HG03280 (cell line): ENCODE measurements at regions not wholly inside any gene's neighbourhood (a gene's known extent, or its start where the extent isn't known, plus 50 kb on each side); places are given as distances from the start of the nearest gene placed in this dataset.

Source experiments
- ATAC-seq: cut with Tn5 transposase; IDR thresholded peaks from one replicate; pipeline ENCODE4 v1.9.1; 2021; ENCODE audit warnings: mild to moderate bottlenecking, moderate library complexity; ENCODE audit not compliant: unreplicated experiment

DNA sequence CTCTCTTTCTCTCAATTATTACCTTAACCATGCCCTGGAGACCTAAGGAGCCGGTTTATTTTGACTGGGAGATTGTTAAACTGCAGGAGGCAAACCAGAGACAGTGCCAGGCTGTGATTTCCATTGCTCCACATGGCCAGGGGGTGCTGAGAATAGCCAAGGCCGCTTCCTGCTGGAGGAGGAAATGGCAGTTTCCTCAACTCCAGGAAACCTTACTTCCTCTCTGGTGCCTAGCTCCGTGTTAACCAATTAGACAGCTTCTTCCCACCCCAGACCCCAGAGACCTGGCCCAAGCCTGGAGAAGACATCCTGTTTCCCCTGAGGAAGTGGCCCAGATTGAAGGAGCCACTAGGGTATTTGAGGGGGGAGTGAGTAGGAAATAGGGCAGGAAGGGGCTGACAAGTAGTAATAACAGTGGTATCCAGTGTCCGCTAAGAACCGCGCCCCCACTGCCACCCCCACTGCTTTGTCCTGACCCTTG, 161.2 kb downstream of the PLPP3 start:
- ATAC-seq, result no peak

DNA sequence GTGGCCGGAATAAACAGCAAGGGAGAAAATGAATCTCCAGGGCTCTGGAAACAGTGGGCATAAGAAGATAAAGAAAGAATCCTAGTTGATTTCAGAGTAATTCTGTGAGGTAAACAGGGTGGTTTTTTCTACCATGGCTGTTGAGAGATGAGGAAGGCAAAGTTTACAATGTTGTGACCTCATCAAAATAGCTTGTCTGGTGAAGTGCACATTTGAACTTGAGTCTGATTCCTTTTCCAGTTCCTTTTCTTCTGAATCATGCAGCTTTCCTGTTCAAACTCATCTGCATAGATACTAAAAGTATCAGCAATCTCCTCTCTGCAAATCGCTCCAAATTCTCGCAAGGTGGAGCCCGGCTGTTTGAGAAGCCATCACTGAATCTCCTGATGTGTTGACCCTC, 161.7 kb downstream of the PLPP3 start:
- ATAC-seq, result no peak

DNA sequence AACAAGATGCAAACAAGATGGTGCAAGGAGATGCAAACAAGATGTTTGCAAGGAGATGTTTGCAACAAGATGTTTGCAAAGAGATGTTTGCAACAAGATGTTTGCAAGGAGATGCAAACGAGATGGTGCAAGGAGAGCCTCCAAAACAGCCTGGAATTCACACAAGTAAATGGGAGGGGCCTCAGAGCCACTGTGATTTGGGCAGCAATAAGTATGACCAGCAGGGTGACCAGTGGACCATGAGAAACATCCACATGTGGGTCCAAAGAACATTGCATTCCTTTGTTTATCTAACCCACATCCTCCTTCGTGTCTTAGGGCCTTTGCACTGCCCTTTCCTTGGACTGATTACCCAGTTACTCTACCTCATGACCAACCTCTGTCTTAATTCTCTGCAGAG, 162.9 kb downstream of the PLPP3 start:
- ATAC-seq, result no peak

DNA sequence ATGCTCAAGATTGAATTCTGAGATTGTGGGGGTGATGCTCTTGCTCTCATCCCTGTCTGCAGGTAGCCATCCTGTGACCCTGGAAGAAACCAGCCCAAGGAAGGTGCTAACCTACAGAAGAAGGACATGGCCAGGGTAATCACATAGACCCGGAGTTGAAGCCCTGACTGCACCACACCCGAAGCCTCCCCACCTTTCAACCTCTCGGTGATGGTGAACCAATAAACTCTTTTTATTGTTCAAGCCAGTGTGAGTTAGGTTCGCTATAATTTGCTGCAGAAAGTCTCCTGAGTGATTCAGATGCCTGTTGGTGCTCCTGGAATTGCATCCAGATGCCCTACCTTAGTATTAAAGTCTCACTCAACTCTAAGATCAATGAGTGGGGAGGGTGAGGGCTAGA, 163.6 kb downstream of the PLPP3 start:
- ATAC-seq, result no peak

DNA sequence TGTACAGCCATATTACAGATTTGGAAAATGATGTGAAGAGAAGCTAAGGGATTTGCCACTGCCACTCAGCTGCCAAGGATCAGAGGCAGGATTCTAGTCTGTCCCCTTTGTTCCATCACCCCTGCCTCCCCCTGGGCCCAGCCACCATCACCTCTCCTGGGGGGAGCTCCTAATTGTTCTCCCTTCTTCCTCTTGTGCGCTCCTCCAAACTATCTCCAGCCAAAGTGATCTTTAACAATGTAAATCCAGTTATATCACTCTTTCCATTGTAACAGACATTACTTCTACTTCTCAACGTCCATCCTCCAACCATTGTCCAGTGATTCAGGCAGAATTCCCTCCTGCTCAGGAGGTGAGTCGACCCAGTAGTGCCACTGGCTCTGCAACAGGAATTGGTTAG, 164.1 kb downstream of the PLPP3 start:
- ATAC-seq, result no peak

DNA sequence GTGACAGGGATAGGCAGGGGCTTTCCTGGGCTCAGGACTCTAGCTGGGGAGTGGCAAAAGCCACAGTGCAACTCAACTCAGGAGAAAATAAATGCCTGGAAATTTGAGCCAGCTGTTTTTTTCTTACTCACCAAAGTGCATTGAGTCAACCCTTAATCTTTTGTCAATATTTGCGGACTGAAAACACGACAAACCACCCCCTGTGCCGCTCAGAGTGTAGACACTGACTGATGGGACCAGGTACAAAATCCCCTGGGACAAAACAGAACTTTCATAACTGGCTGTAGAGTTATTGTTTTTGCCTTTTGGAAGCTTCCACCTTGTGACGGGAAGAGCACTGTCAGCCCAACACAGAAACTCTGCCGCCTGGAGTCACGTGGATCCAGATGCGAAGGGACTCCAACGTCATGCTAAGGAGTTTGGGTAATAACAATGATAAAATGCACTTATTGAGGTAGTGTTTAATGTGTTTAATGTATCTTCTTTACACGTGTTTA, 164.6 kb downstream of the PLPP3 start:
- ATAC-seq, result no peak

DNA sequence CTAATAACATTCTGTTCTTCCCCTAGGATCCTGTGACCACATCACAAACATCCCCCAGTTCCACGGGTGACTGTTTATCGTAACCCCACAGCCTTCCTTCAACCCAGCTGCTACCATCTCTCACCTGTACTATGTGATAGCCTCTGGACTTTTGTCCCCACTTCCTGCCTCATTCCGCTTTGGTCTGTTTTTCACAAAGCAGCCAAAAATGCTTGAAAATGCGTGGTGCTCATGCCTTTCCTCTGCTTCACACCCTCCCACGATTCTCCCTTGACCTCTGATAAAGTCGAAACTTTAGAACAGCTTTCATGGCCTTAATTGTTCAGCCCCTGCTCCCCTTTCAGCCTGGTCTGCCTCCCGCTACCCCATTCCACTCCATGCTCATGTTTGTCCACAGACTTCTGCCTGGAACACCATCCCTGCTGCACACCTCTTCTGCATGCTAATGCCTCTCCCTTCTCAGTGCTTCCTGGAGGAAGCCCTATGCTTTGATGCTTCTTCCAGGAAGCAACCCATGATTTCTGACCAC, 165.6 kb downstream of the PLPP3 start:
- no peak for ATAC-seq

DNA sequence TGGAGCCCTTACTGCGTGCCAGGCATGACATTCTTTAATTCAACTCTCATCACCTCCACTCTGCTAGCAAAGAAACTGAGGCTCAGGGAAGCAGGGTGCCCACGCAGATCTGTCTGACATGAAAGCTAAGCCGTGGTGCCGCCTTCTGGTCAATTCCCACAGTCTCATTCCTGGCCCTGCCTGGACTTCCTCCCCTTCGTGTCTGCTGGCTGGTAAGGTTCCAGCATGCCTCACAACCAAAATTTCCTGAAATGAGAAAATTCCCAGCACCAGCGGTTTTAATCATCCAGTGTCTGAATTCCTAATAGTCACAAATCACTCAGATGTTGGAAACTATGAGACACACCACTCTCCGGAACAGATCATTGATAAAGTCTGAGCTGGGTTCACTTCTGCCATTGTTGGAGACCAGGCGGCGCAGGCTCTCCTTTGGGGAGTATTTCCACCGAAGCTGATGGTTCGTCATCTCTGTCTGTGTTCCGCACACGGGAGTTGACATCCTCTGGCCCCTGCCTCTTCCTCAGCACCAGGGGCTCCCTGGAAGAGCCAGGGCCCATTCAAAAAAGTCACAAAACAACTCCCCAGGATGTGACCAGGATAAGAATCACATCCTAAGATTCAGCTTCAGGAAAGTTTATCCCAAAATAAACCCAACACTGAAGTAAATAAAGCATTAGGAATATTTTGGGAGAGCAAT, 167.7 kb downstream of the PLPP3 start:
- ATAC-seq, result no peak

DNA sequence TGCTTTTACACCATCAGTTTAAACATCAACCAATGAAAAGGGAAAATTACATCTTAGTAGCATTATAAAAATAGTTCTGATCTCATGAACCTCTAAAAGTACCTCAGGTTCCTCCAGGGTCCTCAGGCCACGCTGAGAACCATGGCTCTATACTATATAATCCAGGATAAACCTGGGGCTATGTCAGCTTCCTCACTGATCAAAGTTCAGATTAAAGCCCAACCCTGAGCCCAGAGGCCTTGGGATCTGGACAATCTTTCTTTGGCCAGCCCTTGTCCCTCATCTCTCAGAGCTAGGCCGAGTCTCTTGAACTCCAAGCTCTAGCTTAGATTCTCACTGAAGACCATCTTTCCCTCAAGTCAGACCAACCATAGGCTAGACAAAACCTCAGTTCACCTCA, 168.3 kb downstream of the PLPP3 start:
- no peak for ATAC-seq

DNA sequence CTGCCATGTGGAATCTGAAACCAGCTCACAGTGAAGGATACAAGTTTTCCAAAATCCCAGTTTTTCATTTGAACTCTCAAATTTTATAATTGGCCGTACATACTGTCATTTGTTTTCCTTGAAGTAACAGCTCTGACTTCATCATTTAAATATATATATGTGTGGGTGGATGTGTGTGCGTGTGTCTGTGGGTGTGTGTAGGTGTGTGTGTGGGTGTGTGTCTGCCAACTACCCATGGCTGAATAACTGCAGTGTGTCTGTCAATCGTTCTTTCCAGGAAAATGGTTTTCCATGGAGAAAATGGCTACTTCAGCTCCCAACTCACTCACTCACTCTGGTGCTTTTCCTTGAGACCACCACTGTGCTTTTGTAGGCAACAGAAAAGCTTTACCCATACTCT, 169.0 kb downstream of the PLPP3 start:
- ATAC-seq, result no peak

DNA sequence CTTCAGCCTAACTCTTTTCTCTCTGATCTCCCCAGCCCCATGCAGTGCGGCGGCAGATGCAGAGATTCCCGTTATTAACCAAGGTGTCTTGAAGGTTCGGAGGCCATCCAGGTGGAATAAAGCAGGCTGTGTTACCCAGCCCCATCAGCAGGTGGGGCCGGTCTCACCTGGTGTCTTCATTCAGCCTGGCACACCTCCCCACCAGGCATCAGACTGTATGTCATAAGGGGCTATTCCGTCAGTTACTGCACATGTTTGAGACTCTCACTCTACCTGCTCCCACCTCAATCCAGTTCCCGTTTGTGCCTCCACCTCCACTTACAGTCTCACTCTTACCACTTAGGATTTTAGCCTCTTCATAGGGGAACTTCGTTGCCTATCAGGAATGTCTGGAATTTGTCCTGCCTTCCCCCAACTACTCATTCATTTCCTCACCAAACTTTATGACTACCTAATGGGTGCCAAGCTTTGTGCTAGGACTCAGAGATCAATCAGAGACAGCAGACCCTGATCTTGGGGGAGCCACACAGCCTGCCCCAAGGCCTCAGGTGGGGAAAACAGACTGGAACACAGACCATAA, 170.2 kb downstream of the PLPP3 start:
- ATAC-seq, result no peak

DNA sequence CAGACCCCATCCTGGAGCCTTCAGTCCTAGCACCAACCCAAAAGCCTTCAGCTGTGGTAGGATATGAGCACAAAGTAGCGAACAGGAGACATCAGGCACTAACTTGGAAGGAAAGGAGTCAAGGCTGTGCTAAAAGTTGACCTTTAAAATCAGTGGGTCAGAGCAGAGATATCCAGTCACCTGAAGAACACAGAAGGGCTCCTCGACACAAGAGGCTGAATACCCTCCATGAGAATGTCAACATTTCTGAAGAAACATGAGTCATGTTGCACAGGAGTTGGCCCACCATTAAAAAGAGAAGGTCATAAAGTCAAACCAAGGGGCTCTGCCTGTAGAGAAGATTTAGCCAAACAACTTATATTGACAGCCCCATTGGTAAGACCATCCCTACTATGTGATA, 172.5 kb downstream of the PLPP3 start:
- ATAC-seq, result no peak

DNA sequence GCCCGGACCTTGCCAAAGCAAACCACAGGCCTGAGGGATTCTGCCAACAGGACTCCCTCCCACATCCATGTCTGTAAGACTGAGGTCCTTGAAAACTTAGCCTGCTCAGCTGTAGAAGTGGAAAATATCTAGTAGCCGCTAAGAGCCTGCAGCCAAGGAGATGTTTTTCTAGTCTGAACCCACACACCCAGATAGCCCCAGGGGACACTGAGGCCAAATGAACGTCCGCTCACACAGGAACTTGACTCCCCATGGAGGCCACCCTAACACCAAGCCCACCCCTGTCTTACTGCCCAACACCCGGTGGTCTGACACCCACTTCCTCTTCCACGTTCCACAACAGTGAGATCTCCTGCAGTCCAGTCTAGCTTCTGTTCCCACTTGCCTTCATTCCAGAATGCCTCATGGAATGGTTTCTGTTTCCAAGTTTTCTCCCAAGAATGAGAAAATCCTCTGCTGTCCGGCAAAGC, 174.8 kb downstream of the PLPP3 start:
- ATAC-seq, result no peak

DNA sequence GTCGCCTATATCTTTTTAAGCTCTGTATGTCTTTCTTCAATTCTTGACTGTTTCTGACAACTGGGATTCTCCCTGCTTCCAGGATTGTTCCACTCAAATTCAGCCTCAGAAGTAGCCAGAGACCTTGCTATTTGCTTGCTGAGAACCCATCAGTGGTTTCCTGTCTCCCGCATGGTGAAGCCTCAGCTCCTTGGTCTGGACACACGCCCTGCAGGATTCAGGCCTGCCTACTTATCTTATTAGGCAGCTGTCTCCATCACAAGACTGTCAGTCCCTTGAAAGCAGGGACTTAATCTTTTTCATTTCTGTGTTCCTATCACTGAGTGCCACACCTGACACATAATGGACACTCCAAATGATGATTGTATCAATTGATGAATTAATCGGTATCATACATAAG, 175.3 kb downstream of the PLPP3 start:
- no peak for ATAC-seq

DNA sequence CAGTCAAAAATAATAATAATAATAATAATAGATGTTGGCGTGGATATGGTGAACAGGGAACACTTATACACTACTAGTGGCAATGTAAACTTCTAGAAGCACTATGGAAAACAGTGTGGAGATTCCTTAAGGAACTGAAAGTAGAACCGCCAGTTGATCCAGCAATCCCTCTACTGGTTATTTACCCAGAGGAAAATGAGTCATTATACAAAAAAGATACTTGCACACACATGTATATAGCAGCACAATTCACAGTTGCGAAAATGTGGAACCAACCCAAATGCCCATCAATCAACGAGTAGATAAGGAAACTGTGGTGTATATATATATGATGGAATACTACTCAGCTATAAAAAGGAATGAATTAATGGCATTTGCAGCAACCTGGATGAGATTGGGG, 176.0 kb downstream of the PLPP3 start:
- ATAC-seq, result no peak

DNA sequence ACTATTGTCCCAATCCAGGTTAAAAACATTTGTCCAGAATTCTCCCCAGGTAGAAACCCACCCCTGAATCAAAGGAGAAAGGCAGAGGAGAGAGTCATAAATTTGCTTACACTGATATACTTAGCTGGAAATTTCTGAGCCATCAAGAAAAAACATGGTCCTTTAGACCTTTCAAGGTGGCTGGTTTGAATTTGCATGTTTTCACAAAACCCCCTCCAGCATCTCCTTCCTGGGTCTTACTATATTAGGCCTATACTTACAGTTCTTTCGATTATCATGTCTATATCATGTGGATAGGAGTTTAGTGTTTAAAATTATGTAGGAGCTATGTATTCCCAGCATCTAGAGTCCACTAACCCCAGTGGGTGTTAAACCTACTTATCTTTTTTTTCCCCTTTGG, 178.2 kb downstream of the PLPP3 start:
- ATAC-seq, result no peak

DNA sequence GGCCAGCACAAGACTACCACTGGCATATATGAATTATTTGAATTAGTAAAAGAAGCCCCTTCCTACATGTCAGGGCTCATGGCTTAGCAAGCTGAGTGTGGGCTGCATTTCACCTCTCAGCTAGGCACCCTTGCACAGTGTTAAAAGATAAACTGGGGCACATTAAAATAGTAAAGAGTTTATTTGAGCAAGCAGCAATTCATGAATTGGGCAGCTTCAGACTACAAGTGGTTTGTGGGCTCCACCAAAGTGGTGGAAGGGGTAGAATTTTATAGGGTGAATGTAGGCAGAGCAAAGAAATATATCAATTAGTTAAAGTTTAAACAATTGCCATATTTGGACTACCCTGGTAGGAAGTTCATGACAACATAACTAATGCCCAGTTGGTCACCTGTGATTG, 178.8 kb downstream of the PLPP3 start:
- ATAC-seq, result no peak

DNA sequence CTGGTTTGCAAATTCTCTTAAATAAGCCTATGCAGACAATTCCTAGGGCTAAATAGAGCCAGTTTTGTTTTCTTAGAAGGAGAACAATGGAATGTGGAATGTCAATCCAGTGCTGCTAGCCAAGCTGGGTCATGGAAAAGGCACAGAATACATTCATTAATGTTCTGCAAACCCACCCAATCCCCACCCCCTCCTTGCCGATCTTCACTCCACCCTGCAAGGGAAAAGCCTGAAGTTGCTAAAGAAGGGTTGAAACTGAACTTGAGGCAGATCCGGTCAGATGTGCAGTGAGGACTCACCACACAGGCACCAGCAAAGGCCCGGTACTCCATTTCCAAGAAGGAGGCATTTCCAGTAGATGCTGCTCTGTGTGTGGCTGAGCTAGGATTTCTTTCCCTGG, 179.6 kb downstream of the PLPP3 start:
- no peak for ATAC-seq

DNA sequence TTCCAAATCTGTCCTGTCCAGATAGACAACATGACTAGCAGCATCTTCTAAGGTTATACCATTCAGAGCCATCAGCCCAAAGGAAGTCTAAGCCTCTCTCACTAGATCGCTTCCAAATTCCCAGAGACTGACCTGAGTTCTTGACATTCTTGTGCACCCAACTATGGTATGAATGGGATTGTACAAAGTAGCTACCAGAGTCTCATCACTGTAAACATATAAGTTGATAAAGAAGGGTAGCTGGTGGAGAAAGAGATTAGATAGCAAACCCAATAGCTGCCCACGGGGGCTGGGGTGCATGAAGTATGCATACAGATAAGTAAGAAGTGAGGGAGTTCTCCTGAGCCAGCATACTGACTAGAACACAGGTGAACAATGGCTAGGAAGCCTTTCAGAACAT, 180.0 kb downstream of the PLPP3 start:
- no peak for ATAC-seq

DNA sequence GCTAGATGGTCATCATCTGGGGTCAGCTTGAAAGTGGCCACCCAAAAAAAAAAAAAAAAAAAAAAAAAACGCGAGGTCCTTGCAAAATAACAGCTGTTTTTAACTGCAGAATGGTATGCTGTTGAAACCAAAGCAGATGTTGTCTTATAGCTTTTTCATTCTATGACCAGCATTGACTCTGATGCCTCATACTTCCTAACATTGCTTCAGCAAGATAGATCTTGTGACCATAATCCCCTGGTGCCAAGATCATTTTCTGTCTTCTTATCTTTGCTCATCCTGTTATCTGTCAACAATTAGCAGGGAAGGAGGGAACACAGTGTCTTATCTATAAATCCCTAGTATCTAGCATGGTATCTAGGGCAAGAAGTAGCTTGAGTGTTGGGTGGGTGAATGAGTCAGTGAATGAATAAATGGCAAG, 181.5 kb downstream of the PLPP3 start:
- no peak for ATAC-seq

DNA sequence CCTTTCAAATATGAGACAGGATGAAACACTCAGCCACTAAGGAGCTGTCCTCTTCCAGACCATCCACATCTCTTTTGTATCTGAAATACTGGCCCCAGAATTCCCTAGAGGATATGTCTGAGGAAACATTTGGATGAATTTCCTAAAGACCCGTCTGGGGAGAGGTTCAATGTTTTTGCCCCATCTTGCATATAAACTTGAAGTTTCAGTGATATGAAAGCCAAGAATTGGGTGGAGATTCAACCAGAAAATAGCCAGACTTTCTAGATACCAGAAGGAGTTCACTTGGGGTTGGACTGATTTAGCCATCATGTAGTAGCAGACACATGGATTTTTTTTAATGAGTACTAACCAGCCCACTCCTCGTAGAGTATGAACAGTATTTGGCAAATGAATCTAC, 182.0 kb downstream of the PLPP3 start:
- no peak for ATAC-seq

DNA sequence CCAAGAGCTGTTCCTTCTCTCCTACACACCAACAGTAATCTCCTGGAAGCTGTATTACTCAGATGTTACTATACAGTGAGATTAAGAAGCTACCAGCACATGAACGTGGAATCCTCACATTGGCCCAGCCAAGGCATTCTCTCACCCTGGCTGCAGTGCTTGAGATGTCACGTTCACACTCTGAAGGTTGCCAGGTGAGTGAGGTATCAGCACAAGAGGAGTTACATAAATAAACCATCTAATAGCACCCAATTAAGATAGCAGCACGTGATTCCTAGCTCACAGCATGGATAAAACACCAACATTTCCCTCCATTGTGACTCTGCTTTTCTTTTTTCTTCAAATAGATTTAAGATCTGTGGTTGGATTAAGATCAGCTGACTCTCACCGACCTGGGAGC, 182.8 kb downstream of the PLPP3 start:
- no peak for ATAC-seq
